IMR-90 (cell line): ENCODE measurements at regions not wholly inside any gene's neighbourhood (a gene's known extent, or its start where the extent isn't known, plus 50 kb on each side); places are given as distances from the start of the nearest gene placed in this dataset.

Source experiments
- ATAC-seq: fragments of 200-7000 bp; cut with Tn5 transposase; 2 replicates; pipeline ENCODE4 v1.9.1; 2020; ENCODE audit warnings: low read depth, mild to moderate bottlenecking, moderate library complexity
- BruUV-seq: library from RNA; stranded (reverse); fragments of 400-500 nt; replicated peaks from 2 replicates; lab custom pipeline; 2021; lab: Mats Ljungman, UMichigan
- CTCF ChIA-PET: fragments of 300-600 bp; formaldehyde crosslinking; extraction: SDS; loops from one replicate; lab custom pipeline; 2021; ENCODE audit warnings: antibody characterized with exemption; lab: Yijun Ruan, JAX
- POLR2A ChIA-PET: fragments of 300-600 bp; sonication (Branson Sonifier 250); formaldehyde crosslinking; loops from one replicate; lab custom pipeline; 2022; ENCODE audit warnings: antibody characterized with exemption; ENCODE audit not compliant: unreplicated experiment; lab: Charles Lee
- DNase-seq: peaks from one replicate; pipeline ENCODE4 v3.0.0; 2013
- H2AFZ ChIP-seq: replicated peaks from 2 replicates; pipeline ENCODE3; 2013; ENCODE audit warnings: low read length, mild to moderate bottlenecking; ENCODE audit not compliant: poor library complexity
- H2AK5ac ChIP-seq: 2 replicates; pipeline ENCODE4 v1.6.1; 2013; ENCODE audit warnings: low read depth, low read length, inconsistent platforms
- H2AK9ac ChIP-seq: replicated peaks from 2 replicates; pipeline ENCODE3; 2013; ENCODE audit warnings: mild to moderate bottlenecking, low read depth, low read length, moderate library complexity; ENCODE audit not compliant: poor library complexity
- H2BK120ac ChIP-seq: 2 replicates; pipeline ENCODE4 v1.6.1; 2013; ENCODE audit warnings: low read depth, low read length, inconsistent platforms
- H2BK15ac ChIP-seq: 3 replicates; pipeline ENCODE4 v1.6.1; 2013; ENCODE audit warnings: low read depth, low read length, inconsistent platforms
- H2BK20ac ChIP-seq: 2 replicates; pipeline ENCODE4 v1.6.1; 2013; ENCODE audit warnings: low read depth, mild to moderate bottlenecking, inconsistent platforms, low read length, moderate library complexity
- H2BK5ac ChIP-seq: 2 replicates; pipeline ENCODE4 v1.6.1; 2013; ENCODE audit warnings: mild to moderate bottlenecking, low read depth, low read length, inconsistent platforms; ENCODE audit not compliant: poor library complexity, severe bottlenecking
- H3K14ac ChIP-seq: replicated peaks from 2 replicates; pipeline ENCODE4 v1.6.1; 2013; ENCODE audit warnings: low read depth, low read length, inconsistent platforms
- H3K18ac ChIP-seq: 2 replicates; pipeline ENCODE4 v1.6.1; 2013; ENCODE audit warnings: low read depth, low read length, control low read depth
- H3K23ac ChIP-seq: 2 replicates; pipeline ENCODE4 v1.6.1; 2013; ENCODE audit warnings: low read depth, low read length, inconsistent platforms
- H3K27ac ChIP-seq: 2 replicates; pipeline ENCODE4 v1.5.1; 2013; ENCODE audit warnings: mild to moderate bottlenecking, control low read depth, low read length; ENCODE audit not compliant: insufficient read depth
- H3K27me3 ChIP-seq: 2 replicates; pipeline ENCODE4 v1.6.1; 2013; ENCODE audit warnings: low read length; ENCODE audit not compliant: control insufficient read depth, insufficient read depth
- H3K36me3 ChIP-seq: 2 replicates; pipeline ENCODE4 v1.6.1; 2013; ENCODE audit warnings: low read length, mixed read lengths; ENCODE audit not compliant: control insufficient read depth, insufficient read depth
- H3K4ac ChIP-seq: 2 replicates; pipeline ENCODE4 v1.6.1; 2013; ENCODE audit warnings: low read depth, low read length, inconsistent platforms
- H3K4me1 ChIP-seq: 2 replicates; pipeline ENCODE4 v1.6.1; 2013; ENCODE audit warnings: low read length, mixed read lengths; ENCODE audit not compliant: control insufficient read depth, insufficient read depth
- H3K4me2 ChIP-seq: 2 replicates; pipeline ENCODE4 v1.6.1; 2013; ENCODE audit warnings: low read depth, mild to moderate bottlenecking, control low read depth, low read length, moderate library complexity
- H3K4me3 ChIP-seq: 2 replicates; pipeline ENCODE4 v1.5.1; 2013; ENCODE audit warnings: low read depth, mild to moderate bottlenecking, control low read depth, low read length, moderate library complexity; ENCODE audit not compliant: insufficient read depth
- H3K56ac ChIP-seq: 2 replicates; pipeline ENCODE4 v1.6.1; 2013; ENCODE audit warnings: low read length, inconsistent platforms; ENCODE audit not compliant: insufficient read depth; ENCODE audit errors: extremely low read depth
- H3K79me1 ChIP-seq, 2 experiments: 2 replicates each; pipeline ENCODE4 v1.6.1; 2013; ENCODE audit warnings: low read length in 2 of 2, inconsistent platforms in 1 of 2, low read depth in 1 of 2
- H3K9ac ChIP-seq: 2 replicates; pipeline ENCODE4 v1.6.1; 2013; ENCODE audit warnings: low read depth, low read length, control low read depth
- H3K9me1 ChIP-seq: 2 replicates; pipeline ENCODE4 v1.6.1; 2013; ENCODE audit warnings: low read length, inconsistent platforms; ENCODE audit not compliant: insufficient read depth
- H3K9me3 ChIP-seq: 2 replicates; pipeline ENCODE4 v1.6.1; 2013; ENCODE audit warnings: low read length; ENCODE audit not compliant: control insufficient read depth, insufficient read depth
- H4K20me1 ChIP-seq: 2 replicates; pipeline ENCODE4 v1.6.1; 2013; ENCODE audit warnings: low read length, inconsistent platforms; ENCODE audit not compliant: insufficient read depth
- H4K5ac ChIP-seq: 2 replicates; pipeline ENCODE4 v1.6.1; 2013; ENCODE audit warnings: mild to moderate bottlenecking, low read depth, low read length, control low read depth
- H4K8ac ChIP-seq, 2 experiments: 2 replicates each; pipeline ENCODE4 v1.6.1; 2013; ENCODE audit warnings: low read depth in 2 of 2, low read length in 2 of 2, control low read depth in 1 of 2, inconsistent platforms in 1 of 2
- H4K91ac ChIP-seq: 2 replicates; pipeline ENCODE4 v1.6.1; 2013; ENCODE audit warnings: low read depth, low read length, inconsistent platforms; ENCODE audit not compliant: insufficient read depth
- CEBPB ChIP-seq: IDR thresholded peaks from 2 replicates; pipeline ENCODE4 v1.6.1; 2012; ENCODE audit warnings: low read depth, low read length, improper control_type of control experiment
- NFE2L2 ChIP-seq: fragments of 150-350 bp; IDR thresholded peaks from 2 replicates; pipeline ENCODE4 v1.6.1; 2016; ENCODE audit warnings: low read depth, mild to moderate bottlenecking, low read length
- RAD21 ChIP-seq: IDR thresholded peaks from 2 replicates; pipeline ENCODE4 v1.6.1; 2012; ENCODE audit warnings: low read length, improper control_type of control experiment
- RFX5 ChIP-seq: IDR thresholded peaks from 2 replicates; pipeline ENCODE4 v1.8.0; 2012; ENCODE audit warnings: low read depth, mild to moderate bottlenecking, low read length, moderate library complexity
- SMC3 ChIP-seq: fragments of 150-350 bp; IDR thresholded peaks from 2 replicates; pipeline ENCODE4 v1.6.1; 2016; ENCODE audit warnings: low read depth, mild to moderate bottlenecking, antibody characterized with exemption, low read length, moderate library complexity
- WGBS, 2 experiments: methylation state at CpG; one replicate each; pipeline versions ENCODE4 v1.1.5 to v1.1.7; 2013; ENCODE audit warnings: missing lambda C conversion rate in 2 of 2; ENCODE audit not compliant: insufficient read length in 1 of 2; ENCODE audit errors: extremely low coverage in 2 of 2; 5-methylcytosine and 5-hydroxymethylcytosine counted together
- dilution Hi-C: fragments of 300-500 bp; cut with HindIII; formaldehyde crosslinking; loops from one replicate; pipeline ENCODE4 v1.14.3; 2018; ENCODE audit warnings: low sequenced_read_pairs; ENCODE audit not compliant: unreplicated experiment
- in situ Hi-C: fragments of 300-500 bp; cut with MboI; formaldehyde crosslinking; loops from 3 replicates; pipeline ENCODE4 v1.14.3; 2019; ENCODE audit warnings: low sequenced_read_pairs, inconsistent platforms, mixed read lengths
- intact Hi-C: fragments of 100-400 bp; cut with micrococcal nuclease; formaldehyde crosslinking; loops from 2 replicates; pipeline ENCODE4 v1.10.0; 2022

DNA sequence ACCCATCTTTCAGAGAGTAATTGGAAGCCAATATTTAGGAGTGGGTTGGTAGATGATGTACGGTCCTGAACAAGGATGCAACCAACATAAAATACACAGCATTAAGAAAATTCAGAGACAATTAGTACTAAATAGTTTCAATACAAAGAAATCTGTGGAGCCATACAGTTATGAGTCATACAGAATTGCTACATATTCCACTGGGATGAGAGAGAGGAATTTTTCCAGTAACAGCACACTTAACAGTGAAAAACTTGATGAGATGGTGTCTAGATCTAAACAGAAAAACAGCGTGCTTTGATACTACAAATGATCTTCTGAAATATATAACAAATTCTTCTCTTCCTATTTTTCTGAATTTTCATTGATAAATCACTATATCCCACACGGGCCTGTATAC lies 1999.3 kb upstream of the CDH9 start:
- Histone ChIP-seq H2BK20ac (no peak overlapping the region), H3K9me3 (peaks cover 4% of the 10 kb centered on the region; the same call in 1 of the 2 replicates), H3K4me2 (no peak overlapping the region), H2BK5ac (no peak overlapping the region), H3K14ac (no peak overlapping the region), H3K36me3 (no peaks in the 10 kb centered on the region), H4K8ac (no peak overlapping the region), H2AFZ (no peak overlapping the region), H3K27ac (no peak overlapping the region), H3K4me1 (no peaks in the 10 kb centered on the region), H4K20me1 (no peaks in the 10 kb centered on the region), H4K91ac (no peak overlapping the region), H3K56ac (no peak overlapping the region), H4K5ac (no peak overlapping the region), H3K79me1 (no peaks in the 10 kb centered on the region), H3K23ac (no peak overlapping the region), H2BK120ac (no peak overlapping the region), H2BK15ac (no peak overlapping the region), H2AK5ac (no peak overlapping the region), H2AK9ac (no peak overlapping the region), H3K18ac (no peak overlapping the region), H3K9ac (no peak overlapping the region), H3K4ac (no peak overlapping the region), H3K4me3 (no peak overlapping the region), H3K27me3 (no peaks in the 10 kb centered on the region), H3K9me1 (no peaks in the 10 kb centered on the region)
- in situ Hi-C loops (no loop called here), intact Hi-C loops (no loop called here), dilution Hi-C loops (no loop called here)
- BruUV-seq = no TSS peak
- ChIA-PET CTCF (no interaction called here), POLR2A (no interaction called here)
- TF ChIP-seq CEBPB = no peak
- no peak for TF ChIP-seq NFE2L2
- TF ChIP-seq RAD21 = no peak
- TF ChIP-seq SMC3 = no peak
- TF ChIP-seq RFX5 = no peak
- WGBS, 2 experiments = no CpG with 5 or more reads among the region's 3 CpGs
- DNase-seq (no peak), ATAC-seq (no peak)
